HG03439 (cell line): ENCODE measurements at regions not wholly inside any gene's neighbourhood (a gene's known extent, or its start where the extent isn't known, plus 50 kb on each side); places are given as distances from the start of the nearest gene placed in this dataset.
"Not testable (repeated sequence)": the region's sequence is repeated elsewhere in the genome, so short reads cannot be mapped to it uniquely, and the experiment has no call there.

ENCODE experiments used
- ATAC-seq: cut with Tn5 transposase; IDR thresholded peaks from one replicate; pipeline ENCODE4 v1.9.1; 2021; ENCODE audit warnings: mild to moderate bottlenecking, moderate library complexity; ENCODE audit not compliant: unreplicated experiment

DNA sequence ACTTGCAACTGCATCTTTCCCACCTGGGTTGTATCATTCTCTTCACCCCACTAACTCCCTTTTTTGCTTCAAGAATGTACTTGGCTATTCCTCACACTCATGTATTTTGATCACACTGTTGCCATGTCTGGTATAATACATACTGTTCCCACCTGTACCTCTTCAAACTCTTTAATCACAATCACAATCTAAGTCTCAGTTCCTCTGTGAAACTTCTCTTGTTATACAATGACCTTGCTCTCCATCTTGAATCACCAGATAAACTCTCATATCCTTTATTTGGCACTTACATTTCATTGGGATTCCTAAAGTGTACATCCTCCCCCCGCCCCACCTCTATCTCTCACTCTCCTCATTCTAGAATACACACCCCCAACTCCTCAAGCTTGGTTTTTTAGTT lies 516.0 kb upstream of the CHORDC1 start:
- no peak for ATAC-seq

DNA sequence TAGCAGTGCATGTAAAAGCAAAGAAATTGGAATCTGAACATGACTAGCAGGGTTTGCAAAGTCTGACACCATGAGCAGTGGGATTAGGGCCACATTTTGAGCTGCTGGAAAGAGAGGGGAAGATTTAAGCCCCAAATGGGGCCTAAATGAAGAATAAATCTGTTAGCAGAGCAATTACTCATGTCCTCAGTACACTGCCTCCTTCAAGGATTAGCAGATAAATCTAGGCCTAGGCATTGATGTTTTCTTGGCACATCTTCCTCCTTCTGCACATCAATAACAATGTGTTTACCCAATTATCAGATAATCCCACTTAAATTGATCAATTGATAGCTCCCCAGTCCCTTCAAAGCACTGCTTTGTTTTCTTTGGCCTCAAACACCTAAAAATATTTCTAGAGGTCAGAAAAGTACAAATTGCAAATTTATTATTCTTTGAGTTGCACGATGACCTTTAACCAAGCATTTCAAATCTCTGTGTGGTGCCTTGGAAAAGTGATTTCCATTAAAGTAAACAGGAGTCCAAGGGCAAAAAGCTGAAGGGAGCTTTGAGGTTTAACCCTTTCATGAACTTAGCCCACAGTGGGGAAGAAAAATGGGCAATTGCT lies 514.7 kb upstream of the CHORDC1 start:
- no peak for ATAC-seq

DNA sequence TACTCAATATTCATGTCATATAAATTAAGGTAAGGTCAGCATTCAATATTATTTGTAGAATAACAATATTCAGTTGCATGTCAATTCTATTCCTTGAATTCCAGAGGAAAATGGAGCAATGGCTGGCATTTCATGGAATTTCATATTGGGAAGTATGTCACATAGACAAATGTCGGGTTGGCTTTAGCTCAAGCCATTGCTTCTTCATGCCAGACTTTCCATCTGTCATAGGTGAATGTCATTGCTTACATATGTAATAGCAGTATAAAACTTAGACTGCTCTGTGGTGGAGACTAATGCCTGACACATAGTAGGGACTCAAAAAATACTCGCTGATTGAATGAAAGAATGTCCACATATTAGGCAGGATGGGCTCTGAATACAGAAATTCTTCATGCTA lies 509.6 kb upstream of the CHORDC1 start:
- no peak for ATAC-seq

DNA sequence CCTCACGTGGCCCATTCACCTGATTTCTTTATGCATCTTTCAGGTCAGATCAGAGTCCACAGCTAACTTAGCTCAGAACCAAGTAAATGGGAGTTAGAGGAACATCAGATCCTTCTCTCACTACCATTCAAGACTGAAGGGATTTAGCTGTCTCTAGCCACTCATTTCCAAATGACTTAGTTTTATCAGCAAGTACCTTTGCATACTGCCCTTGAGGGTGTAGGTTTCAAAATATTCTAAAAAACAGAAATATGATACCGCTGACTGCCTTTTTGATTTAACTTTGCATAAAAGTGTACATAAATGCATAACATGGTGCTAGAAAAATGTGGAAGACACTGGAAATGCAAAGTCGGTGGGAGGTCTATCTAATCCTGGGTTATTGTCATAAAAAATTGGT lies 500.6 kb upstream of the CHORDC1 start:
- no peak for ATAC-seq

DNA sequence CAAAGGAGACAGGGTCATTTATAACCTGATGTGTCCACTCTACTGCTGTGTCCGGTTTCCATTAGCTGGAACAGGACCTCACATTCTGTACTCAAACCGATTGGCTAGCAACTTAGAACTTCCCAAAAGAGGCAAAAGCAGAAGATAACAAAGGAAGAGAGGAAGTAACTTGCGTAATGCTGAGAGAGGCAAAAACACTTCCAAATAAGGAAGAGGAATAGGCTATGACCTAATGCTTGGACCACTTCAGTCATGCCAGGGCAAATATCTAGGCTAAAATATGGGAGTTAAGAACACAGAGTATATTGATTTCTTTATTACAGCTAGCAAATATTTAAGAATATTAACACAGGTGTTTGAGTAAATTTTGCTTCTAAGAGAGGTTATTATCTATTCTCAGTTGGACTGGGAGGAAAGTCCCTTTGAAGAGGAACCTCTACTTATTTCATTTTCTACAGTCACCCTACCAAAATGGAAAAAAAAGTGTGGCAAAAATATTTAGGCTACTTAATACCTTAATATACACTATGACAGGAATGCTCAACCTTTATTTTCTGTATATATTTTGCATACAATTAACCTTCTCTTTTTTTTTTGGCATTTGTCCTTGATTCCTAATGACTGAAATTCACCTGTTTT lies 499.8 kb upstream of the CHORDC1 start:
- no peak for ATAC-seq

DNA sequence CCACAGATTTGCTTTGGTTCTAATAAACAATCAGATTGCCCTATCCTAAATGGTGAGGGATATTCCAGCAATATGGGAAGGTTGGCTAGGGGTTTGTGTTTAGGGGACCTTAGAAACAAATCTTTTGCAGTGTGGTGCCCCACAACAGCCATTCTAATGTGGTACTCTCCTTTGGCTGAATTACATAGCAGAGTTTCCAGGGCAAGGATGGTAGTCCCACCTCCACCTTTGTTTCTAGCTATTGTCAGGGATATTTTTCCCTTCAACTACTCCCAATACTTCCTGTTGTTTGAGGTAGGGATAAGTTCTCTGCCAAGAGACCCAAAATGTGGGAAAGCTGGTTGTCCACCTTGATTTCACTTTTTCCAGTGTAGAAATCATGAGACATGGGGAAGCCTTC lies 494.7 kb upstream of the CHORDC1 start:
- no peak for ATAC-seq

DNA sequence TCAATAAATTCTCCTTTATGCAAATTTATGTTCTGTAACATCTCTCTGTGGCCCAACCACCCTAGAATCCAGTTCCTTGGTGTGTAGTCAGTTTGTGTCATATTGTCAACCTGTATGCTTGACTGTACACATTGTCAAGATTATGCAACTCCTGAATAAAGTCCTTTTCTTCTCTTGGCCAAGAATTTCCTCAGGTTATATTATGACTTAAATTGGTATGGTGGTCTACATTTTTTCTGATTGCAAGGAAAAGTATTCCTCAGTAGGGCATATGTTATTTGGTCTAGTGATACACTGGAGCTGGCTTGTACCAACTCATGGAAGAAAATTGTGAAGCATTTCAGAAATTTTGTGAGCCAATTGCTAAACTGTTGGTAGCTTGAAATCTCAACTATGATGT lies 482.8 kb upstream of the CHORDC1 start:
- ATAC-seq, result no peak

DNA sequence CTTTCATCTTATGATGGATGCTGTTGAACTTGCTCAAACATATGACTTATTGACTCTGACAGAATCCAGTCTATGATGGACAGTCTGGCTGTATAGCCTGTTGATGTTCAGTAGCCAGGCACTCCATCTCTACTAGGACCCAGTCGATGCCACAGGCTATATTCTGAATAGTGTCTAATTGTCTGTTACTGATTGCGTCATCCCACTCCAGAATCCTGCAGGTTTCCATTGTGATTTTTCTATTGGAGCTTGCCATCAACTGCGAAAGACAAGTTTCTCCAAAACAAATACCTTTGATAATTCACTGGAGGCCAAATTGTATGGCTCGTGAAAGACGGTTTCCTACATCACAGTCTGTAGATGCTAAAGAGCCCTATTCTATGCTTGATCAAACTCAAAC lies 481.7 kb upstream of the CHORDC1 start:
- no peak for ATAC-seq

DNA sequence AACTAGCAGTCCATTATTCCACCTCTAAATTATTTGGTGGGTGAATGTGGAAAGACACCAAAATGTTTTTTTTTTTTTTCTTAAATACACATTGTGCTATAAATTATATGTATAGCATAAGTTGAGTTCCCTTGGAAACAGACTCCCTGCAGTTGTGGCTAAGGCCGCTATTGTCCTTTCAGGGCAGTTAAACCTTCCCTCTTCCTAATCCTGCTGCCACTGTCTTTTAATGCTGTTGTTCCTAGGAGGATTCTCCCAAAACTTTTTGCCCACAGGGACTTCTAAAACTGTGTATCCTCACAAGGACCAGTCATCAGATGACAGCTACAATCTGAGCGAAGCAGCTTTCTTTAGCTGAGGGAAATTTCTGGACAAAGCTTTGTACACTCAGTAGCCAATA lies 478.9 kb upstream of the CHORDC1 start:
- ATAC-seq, result no peak

DNA sequence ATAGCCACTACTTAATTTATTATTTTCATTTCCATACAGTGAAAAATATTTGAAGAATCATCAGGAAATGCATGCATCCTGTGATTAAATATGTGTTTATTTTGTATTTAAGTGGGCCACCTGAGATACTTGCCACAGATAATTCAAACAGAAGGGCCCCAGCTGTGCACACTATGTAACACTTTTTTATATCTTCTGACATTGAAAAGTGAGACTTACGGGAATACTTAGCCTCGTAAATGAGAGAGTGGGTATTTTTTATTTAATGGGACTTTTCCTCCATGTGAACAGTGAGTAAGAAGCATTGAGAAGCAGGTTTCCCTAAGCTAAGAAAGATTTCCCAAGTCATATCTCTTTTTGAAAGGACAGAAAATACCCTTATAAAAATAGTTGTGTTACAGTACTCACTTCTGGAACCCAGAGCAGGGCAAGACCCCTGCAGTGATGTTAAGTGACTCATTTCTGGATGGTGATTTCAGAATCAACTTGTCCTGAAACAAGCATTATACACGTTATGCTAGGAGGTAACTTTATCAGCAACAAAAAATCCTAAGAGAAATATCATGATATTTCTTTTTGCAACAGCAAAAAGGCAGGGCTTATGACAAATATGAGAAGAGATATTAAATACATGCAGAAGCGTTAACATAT lies 478.1 kb upstream of the CHORDC1 start:
- peak; percentile 96 for ATAC-seq

DNA sequence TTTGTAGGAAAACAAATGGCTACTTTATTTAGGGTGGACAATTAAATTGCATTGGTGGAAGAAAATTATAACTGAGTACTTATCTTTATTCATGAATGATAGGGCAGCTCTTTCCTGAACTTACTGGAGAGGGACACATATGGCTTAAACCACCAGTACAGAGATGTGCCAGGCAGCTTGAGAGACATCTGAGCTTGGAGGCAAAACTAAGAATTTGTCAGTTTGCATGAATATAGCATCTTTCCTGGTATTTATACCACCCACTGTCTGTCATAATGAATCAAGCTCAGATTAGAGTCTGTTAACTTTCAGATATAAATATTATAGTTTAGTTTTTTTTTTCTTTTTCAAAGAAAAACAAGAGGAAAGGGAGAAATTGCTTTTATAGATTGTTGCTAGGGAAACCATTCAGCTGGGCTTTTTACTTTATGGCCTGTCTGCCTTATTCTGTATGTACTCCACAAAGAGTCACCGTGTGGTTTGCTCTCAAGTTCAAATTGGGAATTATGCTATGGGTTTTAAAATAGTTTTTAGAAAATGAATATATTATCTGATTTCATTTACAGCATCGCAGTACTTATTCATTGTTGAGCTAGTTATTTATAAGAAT lies 477.0 kb upstream of the CHORDC1 start:
- ATAC-seq, result no peak

DNA sequence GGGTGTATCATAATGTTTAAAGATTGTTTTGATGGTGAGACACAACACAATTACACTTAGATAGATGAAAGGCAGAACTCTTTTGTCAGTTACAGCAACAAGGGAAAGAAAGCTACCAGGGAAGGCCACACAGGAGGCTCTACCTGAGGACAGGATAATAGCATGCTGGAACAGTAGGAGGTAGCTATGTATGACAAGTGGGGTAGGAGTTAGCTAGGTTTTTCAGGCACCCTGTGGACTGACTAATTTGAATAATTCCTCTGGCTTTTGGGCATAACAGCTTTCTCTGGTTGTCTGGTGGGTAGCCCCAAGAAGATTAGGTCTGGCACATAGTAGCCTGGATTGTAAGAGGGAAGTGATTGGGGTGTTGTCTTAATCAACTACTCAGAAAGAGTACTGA lies 475.4 kb upstream of the CHORDC1 start:
- no peak for ATAC-seq

DNA sequence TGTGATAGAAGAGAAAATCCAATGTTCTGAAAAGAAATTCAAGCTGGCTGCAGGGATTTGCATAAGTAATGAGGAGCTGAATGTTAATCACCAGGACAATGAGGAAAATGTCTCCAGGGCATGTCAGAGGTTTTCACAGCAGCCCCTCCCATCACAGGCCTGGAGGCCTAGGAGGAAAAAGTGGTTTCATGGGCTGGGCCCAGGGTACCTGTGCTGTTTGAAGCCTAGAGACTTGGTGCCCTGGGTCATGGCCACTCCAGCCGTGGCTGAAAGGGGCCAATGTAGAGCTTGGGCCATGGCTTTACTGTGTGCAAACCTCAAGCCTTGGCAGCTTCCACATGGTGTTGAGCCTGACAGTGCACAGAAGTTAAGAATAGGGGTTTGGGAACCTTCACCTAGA lies 452.6 kb upstream of the CHORDC1 start:
- ATAC-seq, result not testable (repeated sequence)

DNA sequence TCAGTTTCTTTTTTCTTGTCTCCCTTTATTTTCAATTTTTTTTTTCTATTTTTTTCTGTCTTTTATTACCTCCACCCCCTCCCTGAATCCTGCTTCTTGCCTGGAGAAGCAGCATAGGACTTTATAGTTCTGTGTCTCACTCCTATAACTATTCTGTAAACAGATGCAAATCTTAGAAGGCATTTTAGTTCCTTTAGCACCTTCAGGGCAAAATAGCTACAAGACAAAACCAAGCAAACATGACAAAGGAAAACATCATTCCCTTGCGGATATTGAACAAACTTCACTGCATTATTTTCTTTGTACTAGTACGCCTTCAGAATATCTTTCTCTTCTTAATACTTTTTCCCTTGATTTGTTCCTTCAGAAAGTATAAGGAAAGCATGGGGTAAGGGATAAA lies 446.2 kb upstream of the CHORDC1 start:
- ATAC-seq, result no peak

DNA sequence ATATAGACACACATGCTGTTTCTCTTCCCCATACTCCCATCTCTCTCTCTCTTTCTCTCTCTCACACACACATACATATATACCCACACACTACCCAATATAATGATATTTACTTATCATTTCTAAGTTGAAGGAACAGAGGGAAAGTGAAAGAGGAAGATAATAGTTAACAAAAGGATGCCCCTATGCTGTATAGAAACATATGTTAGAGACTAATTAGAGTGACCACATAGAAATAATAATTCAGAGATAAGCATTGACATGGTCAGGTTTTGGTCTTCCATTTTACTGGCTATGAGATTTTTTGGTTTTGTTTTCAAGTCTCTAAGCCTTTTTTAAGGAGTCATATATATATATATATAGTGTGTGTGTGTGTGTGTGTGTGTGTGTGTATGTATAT lies 445.7 kb upstream of the CHORDC1 start:
- no peak for ATAC-seq

DNA sequence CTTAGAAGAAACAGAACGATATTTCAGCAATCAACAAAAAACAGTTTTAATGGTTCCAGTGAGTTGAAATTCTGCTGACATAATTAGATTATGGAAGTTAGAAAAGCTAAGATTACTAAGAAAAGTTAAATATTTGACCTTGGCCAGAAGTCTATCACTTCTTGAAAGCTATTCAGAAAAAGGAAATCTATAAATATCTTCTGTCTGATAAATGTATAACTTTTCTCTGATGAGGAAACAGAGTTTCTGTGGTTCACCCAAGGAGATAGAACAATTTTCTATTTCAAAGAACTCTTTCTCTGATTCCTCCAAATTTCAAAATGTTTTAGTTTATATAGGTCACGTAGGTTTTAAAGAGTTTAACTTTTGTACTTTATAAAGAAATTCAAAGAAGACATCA lies 438.4 kb upstream of the CHORDC1 start:
- ATAC-seq, result no peak

DNA sequence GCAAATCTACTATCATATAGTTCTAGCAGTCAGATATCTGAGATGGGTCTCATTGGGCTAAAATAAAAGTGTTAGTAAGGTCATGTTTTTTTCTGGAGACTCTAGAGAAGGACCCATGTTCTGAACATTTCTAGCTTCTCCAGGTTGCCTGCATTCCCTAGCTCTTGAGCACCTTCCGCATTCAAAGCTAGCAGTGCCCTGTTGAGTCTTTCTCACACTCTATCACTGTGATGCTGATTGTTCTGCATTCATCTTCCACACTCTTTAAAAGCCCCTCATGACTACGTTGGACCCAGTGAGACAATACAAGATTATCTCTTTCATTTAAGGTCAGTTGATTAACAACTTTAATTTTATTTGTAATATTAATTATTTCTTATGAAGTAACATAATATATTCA lies 433.3 kb upstream of the CHORDC1 start:
- ATAC-seq, result no peak

DNA sequence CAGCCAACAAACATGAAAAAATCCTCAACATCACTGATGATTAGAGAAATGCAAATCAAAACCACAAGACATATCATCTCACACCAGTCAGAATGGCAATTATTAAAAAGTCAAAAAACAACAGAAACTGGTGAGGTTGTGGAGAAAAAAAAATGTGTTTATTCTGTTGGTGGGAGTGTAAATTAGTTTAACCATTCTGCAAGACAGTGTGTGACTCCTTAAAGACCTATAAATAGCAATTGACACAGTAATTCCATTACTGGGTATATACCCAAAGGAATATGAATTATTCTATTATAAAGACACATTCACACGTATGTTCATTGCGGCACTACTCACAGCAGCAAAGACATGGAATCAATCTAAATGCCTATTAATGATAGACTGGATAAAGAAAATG lies 427.3 kb upstream of the CHORDC1 start:
- no peak for ATAC-seq

DNA sequence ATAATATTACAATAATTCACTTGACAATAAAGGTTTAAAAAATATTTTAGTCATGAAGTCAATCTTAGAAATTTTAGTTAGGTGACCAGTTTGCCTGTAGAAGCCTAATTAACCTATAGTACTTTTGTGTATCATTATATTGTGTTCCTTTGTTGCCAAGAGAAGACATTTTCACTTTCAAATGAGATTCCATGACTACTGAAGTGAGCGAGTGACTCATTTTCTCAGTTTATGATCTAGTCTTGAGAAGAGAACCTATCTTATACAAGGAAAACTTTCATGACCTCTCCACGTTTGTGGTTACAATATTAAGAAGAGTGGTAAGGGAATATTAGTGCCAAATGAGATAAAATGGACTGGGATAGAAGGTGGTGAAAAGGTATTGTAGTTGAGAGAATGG lies 423.9 kb upstream of the CHORDC1 start:
- no peak for ATAC-seq

DNA sequence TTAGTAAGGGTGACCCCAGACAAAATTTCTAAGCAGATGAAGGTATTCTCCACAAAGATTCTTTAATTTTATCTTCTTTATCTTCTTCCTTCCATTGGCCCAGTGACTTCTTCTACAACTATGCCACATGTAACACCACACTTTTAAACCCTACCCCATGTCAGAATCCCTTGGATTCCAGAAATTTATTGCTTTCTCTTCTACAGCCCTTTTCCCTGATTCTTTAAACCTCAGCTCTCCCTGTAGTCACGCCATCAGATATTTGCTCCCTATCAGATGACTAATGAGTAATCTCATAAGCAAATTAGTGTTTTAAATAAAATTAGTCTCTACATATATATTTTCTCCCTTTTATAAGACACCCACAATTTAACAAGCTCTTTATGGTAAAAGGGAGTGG lies 423.4 kb upstream of the CHORDC1 start:
- ATAC-seq, result no peak

DNA sequence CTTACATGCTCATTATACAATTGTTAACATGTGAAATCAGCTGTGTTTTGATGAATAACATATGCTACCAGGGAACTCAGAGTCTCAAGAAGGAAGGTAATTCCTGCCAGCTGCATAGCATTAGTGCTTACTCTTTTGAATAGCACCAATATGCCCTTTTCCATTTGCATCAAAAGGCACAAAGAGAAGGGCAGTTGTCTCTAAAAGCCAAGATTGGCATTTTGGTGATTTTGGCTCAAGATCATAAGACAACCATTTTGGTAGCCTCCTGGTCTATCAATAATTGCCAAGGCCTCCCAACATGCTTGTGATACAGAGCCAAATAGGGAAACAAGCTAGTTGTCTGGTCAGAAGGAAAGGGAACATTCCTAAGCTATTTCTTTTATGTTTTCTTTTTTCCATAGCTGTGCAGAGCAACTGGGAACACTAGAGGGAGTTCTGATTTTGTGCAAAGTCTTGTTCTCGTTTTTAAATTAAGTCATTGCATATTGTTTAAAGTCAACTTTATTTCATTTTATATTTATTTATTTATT lies 416.7 kb upstream of the CHORDC1 start:
- no peak for ATAC-seq

DNA sequence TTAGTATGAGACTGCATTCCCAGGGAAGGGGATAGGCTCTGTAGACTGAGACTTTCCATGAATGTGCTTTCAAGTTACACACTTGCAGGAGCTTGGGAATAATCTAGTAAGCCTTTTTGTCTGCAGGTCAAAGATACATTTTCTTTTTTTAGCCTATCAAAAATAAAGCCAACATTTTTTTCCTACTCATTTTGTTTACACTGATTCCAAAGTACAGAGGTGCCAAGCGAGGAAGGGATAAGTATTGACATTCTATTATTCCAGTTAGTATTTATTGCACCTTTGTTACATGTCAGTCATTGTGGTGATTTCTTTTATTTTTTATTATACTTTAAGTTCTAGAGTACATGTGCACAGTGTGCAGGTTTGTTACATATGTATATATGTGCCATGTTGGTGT lies 413.0 kb upstream of the CHORDC1 start:
- ATAC-seq, result no peak
